HG02970 (cell line): ENCODE measurements at regions not wholly inside any gene's neighbourhood (a gene's known extent, or its start where the extent isn't known, plus 50 kb on each side); places are given as distances from the start of the nearest gene placed in this dataset.
"Not testable (repeated sequence)": the region's sequence is repeated elsewhere in the genome, so short reads cannot be mapped to it uniquely, and the experiment has no call there.

Source experiments
- ATAC-seq: cut with Tn5 transposase; IDR thresholded peaks from one replicate; pipeline ENCODE4 v1.9.1; 2021; ENCODE audit warnings: mild to moderate bottlenecking, moderate library complexity, moderate number of reproducible peaks; ENCODE audit not compliant: unreplicated experiment, low FRiP score

- ATAC-seq, result no peak
Measured at GRCh38 chr3:177713928-177714900, 516.9 kb upstream of the TBL1XR1 start.

DNA sequence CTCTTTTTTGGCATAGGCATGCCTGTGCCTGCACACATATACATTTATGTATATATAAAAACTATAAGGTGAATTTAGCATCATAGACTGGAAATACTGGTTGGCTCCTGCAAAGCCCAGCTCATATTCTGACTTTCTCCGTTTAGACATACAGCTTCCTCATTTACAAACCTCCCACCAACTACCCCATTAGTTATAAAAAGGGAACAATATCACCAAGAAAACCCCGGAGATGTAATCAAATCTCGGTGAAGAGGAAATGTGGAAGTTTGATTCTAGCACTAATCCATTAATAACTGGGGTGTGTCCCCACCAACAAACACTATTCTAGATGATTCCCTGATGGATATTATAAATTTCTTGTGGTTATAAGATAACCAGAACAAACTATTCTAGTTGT, 517.7 kb upstream of the TBL1XR1 start:
- no peak for ATAC-seq

DNA sequence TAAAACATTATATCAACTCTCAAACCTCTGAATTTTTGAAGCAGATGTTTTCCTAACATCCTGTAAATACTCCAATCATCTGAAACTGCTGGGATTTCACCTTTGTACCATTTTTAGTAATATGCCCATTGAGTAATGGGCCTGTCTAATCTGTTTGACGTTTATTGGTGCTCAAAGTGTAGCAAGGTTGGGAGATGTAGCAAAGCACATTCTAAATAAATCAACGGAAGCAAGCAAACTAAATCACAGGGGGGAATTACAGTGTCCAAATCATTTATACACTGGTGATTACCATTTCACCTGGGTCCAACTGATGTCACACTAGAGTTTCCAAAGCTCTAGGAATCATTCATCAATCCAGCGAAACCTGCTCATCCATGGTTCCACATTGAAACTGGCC, 518.7 kb upstream of the TBL1XR1 start:
- ATAC-seq, result no peak

DNA sequence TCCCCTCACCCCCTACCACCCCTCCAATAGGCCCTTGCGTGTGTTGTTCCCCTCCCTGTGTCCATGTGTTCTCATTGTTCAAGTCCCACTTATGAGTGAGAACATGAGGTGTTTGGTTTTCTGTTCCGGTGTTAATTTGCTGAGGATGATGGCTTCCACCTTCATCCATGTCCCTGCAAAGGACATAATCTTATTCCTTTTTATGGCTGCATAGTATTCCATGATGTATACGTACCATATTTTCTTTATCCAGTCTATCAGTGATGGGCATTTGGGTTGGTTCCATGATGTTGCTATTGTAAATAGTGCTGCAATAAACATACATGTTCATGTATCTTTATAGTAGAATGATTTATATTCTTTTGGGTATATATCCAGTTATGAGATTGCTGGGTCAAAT, 523.6 kb upstream of the TBL1XR1 start:
- not testable (repeated sequence) for ATAC-seq

DNA sequence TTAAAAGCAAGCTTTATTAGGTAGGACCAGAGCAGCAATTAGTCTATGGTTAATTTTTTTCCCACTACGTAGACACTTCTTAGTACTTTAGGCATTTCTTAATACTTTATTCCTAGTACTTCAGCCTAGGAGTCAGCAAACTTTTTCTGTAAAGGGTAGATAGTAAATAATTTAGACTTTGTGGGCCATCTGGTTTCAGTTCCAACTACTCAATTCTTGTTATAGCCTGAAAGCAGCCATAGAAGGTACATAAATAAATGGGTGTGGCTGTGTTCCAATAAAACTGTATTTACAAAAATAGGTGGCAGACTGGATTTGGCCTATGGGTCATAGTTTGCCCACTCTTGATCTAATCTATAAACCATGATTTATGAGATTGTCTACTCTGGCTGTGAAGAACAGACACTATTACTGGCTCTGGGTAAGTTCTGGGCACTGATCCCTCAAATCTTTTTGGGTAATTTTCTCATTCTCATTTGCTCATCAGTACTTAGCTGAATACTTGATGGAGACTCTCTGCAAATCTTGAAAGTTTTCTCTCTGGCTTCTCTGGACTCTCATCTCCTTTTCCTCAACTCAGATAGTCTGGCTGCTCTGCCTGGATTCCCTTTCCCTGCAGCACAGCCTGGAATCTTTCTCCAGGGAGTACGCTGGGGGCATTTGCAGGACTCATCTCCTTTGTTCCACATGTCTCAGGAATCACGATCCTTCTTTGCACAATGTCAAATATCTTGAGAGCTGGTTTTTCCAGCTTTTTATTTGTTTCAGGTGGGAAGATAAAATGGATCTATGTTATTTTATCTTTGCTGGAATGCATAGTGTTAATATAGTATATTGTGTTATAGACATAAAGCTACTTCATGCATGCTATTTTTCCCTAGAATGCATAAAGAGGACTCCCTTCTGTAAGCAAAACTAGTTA, 524.8 kb upstream of the TBL1XR1 start:
- ATAC-seq, result no peak

DNA sequence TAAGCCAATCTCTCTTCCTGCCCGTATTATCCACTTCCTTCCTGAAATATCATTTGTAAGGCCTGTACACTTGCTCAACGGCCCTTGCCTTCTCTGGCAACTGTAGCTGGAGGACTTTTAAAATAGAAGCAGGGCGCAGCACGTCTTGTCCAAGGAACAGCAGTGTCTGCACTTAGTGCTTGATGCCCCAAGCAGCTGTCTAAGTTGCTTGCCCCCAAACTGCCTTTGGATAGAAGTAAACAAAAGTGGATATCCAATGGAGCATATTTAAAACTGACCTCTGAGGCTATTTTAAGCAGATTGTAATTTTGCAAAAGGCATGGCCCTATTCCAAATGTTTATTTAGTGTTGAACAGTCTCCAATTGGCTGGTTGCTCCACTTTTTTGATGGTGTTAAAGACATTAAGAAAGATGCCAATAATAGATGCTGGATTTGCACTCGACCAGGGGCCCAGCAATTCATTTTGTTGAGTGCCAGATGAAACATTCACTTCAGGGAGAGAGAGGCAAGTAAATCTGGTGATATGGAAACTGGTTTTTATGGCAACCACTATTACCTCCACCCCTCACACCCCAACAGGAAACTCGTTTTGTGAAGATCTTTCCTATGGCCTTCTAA, 526.8 kb upstream of the TBL1XR1 start:
- ATAC-seq, result no peak

GRCh38 chr3:177725165-177725564, 527.9 kb upstream of the TBL1XR1 start:
- ATAC-seq, result no peak

- no peak for ATAC-seq
Measured at GRCh38 chr3:177726807-177727206, 529.5 kb upstream of the TBL1XR1 start.

DNA sequence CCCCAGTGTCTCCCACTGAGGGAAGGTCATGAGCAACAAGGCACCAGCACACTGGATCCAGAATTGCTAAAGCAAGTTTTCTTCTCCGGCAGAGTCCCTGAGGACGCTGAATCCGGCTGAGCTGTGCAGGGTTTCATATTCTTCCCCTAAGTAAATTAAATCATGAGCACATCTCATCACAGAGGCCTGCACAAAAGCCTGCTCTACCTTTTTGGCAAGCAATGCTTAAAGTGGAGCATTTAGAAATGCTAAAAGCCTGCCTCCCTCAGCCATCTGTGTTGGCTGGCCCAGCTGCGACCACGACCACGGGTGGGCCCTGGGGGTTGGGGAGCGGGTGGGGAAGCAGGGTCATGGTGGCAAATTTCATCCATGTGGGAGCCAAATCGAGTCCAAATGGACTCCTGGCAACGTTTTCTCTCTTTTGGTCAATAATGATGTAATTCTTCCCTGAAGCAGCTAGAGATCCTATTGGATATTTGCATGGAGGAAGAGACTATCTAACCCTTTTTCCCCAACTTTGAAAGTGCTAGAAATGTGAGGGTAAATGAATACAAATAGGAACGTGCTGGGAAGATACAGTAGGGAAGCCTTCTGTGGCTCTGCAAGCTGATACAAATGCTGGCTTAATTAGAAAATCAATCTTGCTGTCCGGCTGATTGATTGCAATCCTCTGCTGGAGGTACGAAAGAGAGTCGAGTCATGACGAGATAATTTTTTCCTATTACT, 532.8 kb upstream of the TBL1XR1 start:
- ATAC-seq, result no peak

DNA sequence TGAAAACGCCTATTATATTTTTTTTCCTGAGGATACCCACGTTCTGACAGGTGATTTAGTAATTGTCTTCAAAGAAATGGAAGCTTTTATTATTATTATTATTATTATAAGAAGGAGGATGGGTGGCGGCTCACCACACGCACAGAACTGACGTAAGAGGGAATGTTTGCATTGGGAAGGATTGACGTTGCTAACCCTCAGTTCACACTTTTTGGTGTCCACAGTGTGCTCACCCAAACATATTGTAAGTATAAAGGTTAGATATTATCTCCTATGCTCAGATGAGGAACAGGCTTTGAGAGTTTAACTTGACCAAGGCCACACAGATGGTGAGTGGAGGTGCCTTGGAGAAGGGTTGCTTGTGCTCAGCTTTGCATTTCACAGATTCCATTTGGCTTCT, 533.5 kb upstream of the TBL1XR1 start:
- no peak for ATAC-seq

DNA sequence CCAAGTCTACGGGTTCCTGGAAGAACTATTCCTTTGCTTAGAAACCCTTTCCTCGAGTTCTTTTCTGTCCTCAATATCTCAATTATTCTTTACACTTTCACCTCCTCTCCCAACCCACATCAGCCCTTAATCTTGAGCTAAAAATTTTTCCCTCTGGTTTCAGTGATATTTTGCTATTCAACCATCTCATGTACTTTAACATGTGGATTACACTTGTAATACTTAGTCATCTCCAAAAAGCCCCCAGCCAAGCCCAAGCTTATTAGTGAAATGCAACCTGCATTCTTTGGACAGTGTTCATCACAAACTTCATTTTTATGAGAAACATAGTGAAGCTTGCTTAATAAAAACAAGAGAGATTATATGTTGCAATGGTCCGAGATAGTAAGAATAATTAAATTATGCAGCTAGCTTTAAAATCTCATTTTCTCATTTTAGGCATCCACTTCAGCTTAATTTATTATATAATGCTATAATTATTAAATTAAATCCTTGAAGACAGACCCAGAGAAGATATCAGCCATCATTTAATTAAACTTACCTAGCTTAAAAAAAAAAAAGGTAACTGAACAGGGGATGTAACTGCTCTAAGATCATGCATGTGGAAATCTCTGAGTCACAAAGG, 534.5 kb upstream of the TBL1XR1 start:
- no peak for ATAC-seq

DNA sequence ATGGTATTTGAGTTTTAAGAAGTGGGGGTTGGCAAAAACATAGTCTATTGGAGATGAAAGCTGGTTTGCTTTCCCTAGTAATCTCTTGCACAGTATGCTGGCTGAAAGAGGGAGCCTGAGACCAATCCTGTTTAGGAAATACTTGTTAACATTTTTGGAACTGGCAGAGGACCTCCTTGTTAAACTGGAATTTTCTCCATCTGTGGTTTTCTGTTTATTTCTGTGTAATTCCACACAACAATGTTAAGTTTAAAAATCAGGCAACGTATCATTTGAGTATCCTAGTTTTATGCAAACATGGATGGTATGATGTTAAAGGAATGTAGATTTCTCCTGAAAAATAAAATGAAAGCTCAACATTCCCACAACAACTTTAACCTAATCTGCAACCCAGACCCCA, 536.0 kb upstream of the TBL1XR1 start:
- no peak for ATAC-seq

GRCh38 chr3:177733936-177734335, 536.7 kb upstream of the TBL1XR1 start:
- ATAC-seq, result no peak

DNA sequence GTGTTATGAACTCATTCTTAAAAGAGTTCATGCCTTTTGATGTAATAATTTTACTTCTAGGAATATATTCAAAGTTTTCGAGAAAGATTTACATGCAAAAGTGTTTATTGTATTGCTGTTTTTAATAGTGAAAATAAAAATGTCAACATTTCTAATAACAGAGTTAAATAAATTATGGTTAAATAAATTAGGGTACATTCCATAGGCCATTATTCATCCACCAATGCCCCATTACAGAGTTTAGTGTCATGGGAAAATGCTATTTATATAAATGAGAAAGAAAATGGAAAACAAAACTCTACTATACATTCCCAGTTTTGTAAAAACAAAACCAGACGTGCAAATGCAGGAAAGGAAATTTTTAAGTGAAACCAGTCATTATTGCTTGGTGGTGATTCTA, 538.1 kb upstream of the TBL1XR1 start:
- no peak for ATAC-seq

DNA sequence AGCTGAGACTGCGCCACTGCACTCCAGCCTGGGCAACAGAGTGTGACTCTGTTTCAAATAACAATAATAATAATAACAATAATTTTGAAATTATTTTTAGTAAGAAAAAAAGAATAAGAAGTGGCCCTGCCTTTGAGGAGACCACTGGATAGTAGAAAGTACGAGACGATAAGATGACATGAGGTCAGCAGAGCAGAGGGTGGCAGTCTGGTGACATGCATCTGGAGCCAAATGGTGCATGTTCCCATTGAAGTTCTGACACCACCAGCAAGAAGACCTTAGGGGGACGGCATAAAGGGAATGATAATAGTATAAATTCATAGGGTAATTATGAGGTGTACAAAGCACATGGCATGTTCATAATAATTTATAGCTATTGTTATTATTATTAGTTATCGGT, 542.2 kb upstream of the TBL1XR1 start:
- ATAC-seq, result no peak

GRCh38 chr3:177740254-177740653, 543.0 kb upstream of the TBL1XR1 start:
- no peak for ATAC-seq

GRCh38 chr3:177742273-177742672, 545.0 kb upstream of the TBL1XR1 start:
- ATAC-seq, result no peak

DNA sequence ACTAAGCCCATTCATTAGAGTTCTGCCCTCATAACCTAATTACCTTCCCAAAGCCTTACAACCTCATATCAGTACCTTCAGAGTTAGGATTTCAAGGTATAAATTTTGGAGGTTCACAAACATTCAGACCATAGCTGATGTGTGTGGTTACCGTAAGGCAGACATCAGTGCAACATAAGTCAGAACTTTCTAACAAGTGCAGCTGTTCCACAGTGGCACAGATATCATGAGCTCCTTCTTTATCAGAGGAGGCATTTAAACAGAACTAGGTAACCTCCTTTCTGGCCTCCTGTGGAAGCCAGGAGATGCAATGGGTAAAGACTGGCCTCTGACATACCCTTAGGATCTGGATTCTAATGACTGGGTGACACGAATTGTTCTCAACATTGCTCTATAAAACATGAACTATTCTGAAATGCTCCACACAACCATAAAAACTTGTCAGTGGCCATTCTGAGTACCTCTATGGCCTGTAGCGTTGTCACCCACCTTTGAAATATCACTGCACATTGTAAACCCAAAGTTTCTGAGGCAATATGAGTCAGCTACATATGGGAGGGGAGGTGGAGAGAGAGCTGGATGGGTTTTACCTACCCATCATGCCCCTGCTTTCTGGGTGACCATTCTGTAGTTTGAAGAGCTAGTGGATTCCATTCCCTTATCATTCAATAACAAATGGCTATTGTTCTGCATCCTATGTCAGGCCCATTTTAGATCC, 546.0 kb upstream of the TBL1XR1 start:
- no peak for ATAC-seq
